ENCODE measurements at regions not wholly inside any gene's neighbourhood (a gene's known extent, or its start where the extent isn't known, plus 50 kb on each side); places are given as distances from the start of the nearest gene placed in this dataset.

DNA sequence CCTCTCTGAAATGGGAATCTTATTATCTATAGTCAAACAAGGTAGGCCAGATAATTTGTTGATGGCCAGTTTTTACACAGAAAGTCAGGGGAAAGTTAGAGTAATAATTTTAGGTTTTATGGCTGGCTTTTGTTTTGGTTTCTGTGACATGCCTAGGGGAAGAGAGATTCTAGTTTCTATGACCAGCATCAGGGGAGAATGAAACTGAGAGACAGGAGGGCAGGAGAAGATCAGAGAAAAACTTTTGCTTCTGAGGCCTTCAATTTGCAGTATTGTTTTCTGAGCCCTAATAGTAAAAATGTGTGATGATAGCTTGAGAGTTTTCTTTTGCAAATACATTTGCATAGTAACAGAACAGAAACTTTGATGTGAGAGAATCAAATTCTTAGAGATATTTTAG lies 564.3 kb downstream of the ZNF608 start:
- TF ChIP-seq, protein P1, sequence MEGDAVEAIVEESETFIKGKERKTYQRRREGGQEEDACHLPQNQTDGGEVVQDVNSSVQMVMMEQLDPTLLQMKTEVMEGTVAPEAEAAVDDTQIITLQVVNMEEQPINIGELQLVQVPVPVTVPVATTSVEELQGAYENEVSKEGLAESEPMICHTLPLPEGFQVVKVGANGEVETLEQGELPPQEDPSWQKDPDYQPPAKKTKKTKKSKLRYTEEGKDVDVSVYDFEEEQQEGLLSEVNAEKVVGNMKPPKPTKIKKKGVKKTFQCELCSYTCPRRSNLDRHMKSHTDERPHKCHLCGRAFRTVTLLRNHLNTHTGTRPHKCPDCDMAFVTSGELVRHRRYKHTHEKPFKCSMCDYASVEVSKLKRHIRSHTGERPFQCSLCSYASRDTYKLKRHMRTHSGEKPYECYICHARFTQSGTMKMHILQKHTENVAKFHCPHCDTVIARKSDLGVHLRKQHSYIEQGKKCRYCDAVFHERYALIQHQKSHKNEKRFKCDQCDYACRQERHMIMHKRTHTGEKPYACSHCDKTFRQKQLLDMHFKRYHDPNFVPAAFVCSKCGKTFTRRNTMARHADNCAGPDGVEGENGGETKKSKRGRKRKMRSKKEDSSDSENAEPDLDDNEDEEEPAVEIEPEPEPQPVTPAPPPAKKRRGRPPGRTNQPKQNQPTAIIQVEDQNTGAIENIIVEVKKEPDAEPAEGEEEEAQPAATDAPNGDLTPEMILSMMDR (IDR thresholded peaks at IDR 0.05) = no peak
- no peak for TF ChIP-seq POLR2A (IDR thresholded peaks at IDR 0.05)
